GM12865 (cell line): ENCODE measurements at regions not wholly inside any gene's neighbourhood (a gene's known extent, or its start where the extent isn't known, plus 50 kb on each side); places are given as distances from the start of the nearest gene placed in this dataset.

Source experiments
- DNase-seq: peaks from one replicate; pipeline ENCODE4 v3.0.0; 2010; ENCODE audit warnings: low read depth
- H3K4me3 ChIP-seq: 2 replicates; pipeline ENCODE4 v1.5.1; 2011; ENCODE audit warnings: mild to moderate bottlenecking, low read depth, low read length, control low read depth
- CTCF ChIP-seq: IDR thresholded peaks from 2 replicates; pipeline ENCODE4 v1.5.1; 2011; ENCODE audit warnings: low read length, control low read depth, low read depth, inconsistent platforms; ENCODE audit not compliant: insufficient read depth; ENCODE audit errors: missing control alignments

- no peak overlapping the region for H3K4me3 ChIP-seq
- no peak for TF ChIP-seq CTCF
- no peak for DNase-seq
Observed at GRCh38 chr19:32098968-32099367, 246.4 kb upstream of the ZNF507 start.

- no peak overlapping the region for H3K4me3 ChIP-seq
- no peak for DNase-seq
- no peak for TF ChIP-seq CTCF
Observed at GRCh38 chr19:32101206-32101605, 244.2 kb upstream of the ZNF507 start.

GRCh38 chr19:32103541-32103940, 241.9 kb upstream of the ZNF507 start:
- DNase-seq, result no peak
- no peak overlapping the region for H3K4me3 ChIP-seq
- TF ChIP-seq CTCF, result no peak

GRCh38 chr19:32104153-32104849, 241.1 kb upstream of the ZNF507 start:
- no peak for TF ChIP-seq CTCF
- no peak for DNase-seq
- H3K4me3 ChIP-seq, result no peak overlapping the region

GRCh38 chr19:32104850-32105235, 240.6 kb upstream of the ZNF507 start:
- TF ChIP-seq CTCF, result no peak
- H3K4me3 ChIP-seq, result no peak overlapping the region
- no peak for DNase-seq

GRCh38 chr19:32105527-32106310, 239.7 kb upstream of the ZNF507 start:
- H3K4me3 ChIP-seq, result no peak overlapping the region
- no peak for DNase-seq
- TF ChIP-seq CTCF, result no peak
